ENCODE measurements at regions not wholly inside any gene's neighbourhood (a gene's known extent, or its start where the extent isn't known, plus 50 kb on each side); places are given as distances from the start of the nearest gene placed in this dataset.

GRCh38 chr15:89023311-89023961 lies 64.8 kb upstream of the ABHD2 start:
- no peaks in the 10 kb centered on the region for H3K79me2 ChIP-seq (ENCODE audit: control insufficient read depth, insufficient read depth, low read length)
- no peaks in the 10 kb centered on the region for H3K27me3 ChIP-seq (ENCODE audit: control insufficient read depth, extremely low read depth, insufficient read depth, low read length)
- H3K4me3 ChIP-seq (ENCODE audit: control insufficient read depth in 2 of 3, extremely low read depth in 1 of 3, insufficient read depth in 2 of 3, low read depth in 1 of 3, low read length in 3 of 3), result no peak overlapping the region
- H3K9me3 ChIP-seq (ENCODE audit: control insufficient read depth, low read depth, low read length), result no peaks in the 10 kb centered on the region
- no peaks in the 10 kb centered on the region for H4K20me1 ChIP-seq (ENCODE audit: control insufficient read depth, extremely low read depth, insufficient read depth, low read length)
- no peaks in the 10 kb centered on the region for H3K9me1 ChIP-seq (ENCODE audit: control insufficient read depth, extremely low read depth, insufficient read depth, low read length)
- no peak overlapping the region for H3K27ac ChIP-seq (ENCODE audit: control insufficient read depth, insufficient read depth, low read length)
- no peak overlapping the region for H3K4me2 ChIP-seq (ENCODE audit: control insufficient read depth, extremely low read depth, insufficient read depth, low read depth, low read length)
- dilution Hi-C loops (cut with MboI; ENCODE audit: extremely low pct_ligation_motif_present, low sequenced_read_pairs), result no loop called here
- FAIRE-seq (no peak), DNase-seq (ENCODE audit: low read depth, low spot score) (no peak)
- H3K4me1 ChIP-seq (ENCODE audit: control insufficient read depth, extremely low read depth, insufficient read depth, low read length), result no peaks in the 10 kb centered on the region
- H2AFZ ChIP-seq (ENCODE audit: control insufficient read depth, low read length), result no peak overlapping the region
- TF ChIP-seq CTCF (optimal IDR thresholded peaks at IDR 0.05 in 1 of 3, IDR thresholded peaks at IDR 0.05 in 1 of 3, conservative IDR thresholded peaks at IDR 0.05 in 1 of 3; ENCODE audit: extremely low read depth in 1 of 3, insufficient read depth in 2 of 3, low read length in 3 of 3), result no peak
- no peak for TF ChIP-seq EZH2 (IDR thresholded peaks at IDR 0.05; ENCODE audit: low read length)
- H3K36me3 ChIP-seq (ENCODE audit: control insufficient read depth in 2 of 2, extremely low read depth in 1 of 2, insufficient read depth in 2 of 2, low read length in 2 of 2), result no peaks in the 10 kb centered on the region
- no peak overlapping the region for H3K9ac ChIP-seq (ENCODE audit: control insufficient read depth, extremely low read depth, insufficient read depth, low read length)

GRCh38 chr15:89024418-89024817 lies 63.8 kb upstream of the ABHD2 start:
- FAIRE-seq, result no peak
- H3K9ac ChIP-seq (ENCODE audit: control insufficient read depth, extremely low read depth, insufficient read depth, low read length), result no peak overlapping the region

More at GRCh38 chr15:89024418-89024817, 63.8 kb upstream of the ABHD2 start:
- Histone ChIP-seq H3K27me3 (ENCODE audit: control insufficient read depth, extremely low read depth, insufficient read depth, low read length) (no peaks in the 10 kb centered on the region), H3K36me3 (ENCODE audit: control insufficient read depth in 2 of 2, extremely low read depth in 1 of 2, insufficient read depth in 2 of 2, low read length in 2 of 2) (no peaks in the 10 kb centered on the region), H4K20me1 (ENCODE audit: control insufficient read depth, extremely low read depth, insufficient read depth, low read length) (no peaks in the 10 kb centered on the region), H3K4me3 (ENCODE audit: control insufficient read depth in 2 of 3, extremely low read depth in 1 of 3, insufficient read depth in 2 of 3, low read depth in 1 of 3, low read length in 3 of 3) (no peak overlapping the region), H3K27ac (ENCODE audit: control insufficient read depth, insufficient read depth, low read length) (no peak overlapping the region), H3K9me1 (ENCODE audit: control insufficient read depth, extremely low read depth, insufficient read depth, low read length) (no peaks in the 10 kb centered on the region), H3K4me2 (ENCODE audit: control insufficient read depth, extremely low read depth, insufficient read depth, low read depth, low read length) (no peak overlapping the region), H2AFZ (ENCODE audit: control insufficient read depth, low read length) (no peak overlapping the region), H3K79me2 (ENCODE audit: control insufficient read depth, insufficient read depth, low read length) (no peaks in the 10 kb centered on the region), H3K4me1 (ENCODE audit: control insufficient read depth, extremely low read depth, insufficient read depth, low read length) (no peaks in the 10 kb centered on the region), H3K9me3 (ENCODE audit: control insufficient read depth, low read depth, low read length) (no peaks in the 10 kb centered on the region)
- no peak for DNase-seq (ENCODE audit: low read depth, low spot score)
- dilution Hi-C loops (cut with MboI; ENCODE audit: extremely low pct_ligation_motif_present, low sequenced_read_pairs), result no loop called here
- TF ChIP-seq EZH2 (IDR thresholded peaks at IDR 0.05; ENCODE audit: low read length) (no peak), CTCF (optimal IDR thresholded peaks at IDR 0.05 in 1 of 3, IDR thresholded peaks at IDR 0.05 in 1 of 3, conservative IDR thresholded peaks at IDR 0.05 in 1 of 3; ENCODE audit: extremely low read depth in 1 of 3, insufficient read depth in 2 of 3, low read length in 3 of 3) (no peak)

Data from keratinocyte (primary cell).